Activated naive CD8-positive, alpha-beta T cell treated with anti-CD3 and anti-CD28 coated beads, Interleukin-2, amount 50 U/mL, for 24 hours (primary cell): ENCODE measurements at regions not wholly inside any gene's neighbourhood (a gene's known extent, or its start where the extent isn't known, plus 50 kb on each side); places are given as distances from the start of the nearest gene placed in this dataset.

Source experiments
- ATAC-seq: fragments of 150-1000 bp; cut with Tn5 transposase; one replicate; pipeline ENCODE4 v1.10.0; 2021
- DNase-seq: peaks from one replicate; pipeline ENCODE4 v3.0.0; 2021
- H3K27ac Mint-ChIP-seq: one replicate; pipeline ENCODE4 v1.8.0; 2021; ENCODE audit warnings: mild to moderate bottlenecking, mixed read lengths
- H3K27me3 Mint-ChIP-seq: one replicate; pipeline ENCODE4 v1.8.0; 2021; ENCODE audit warnings: mixed read lengths
- H3K36me3 Mint-ChIP-seq: one replicate; pipeline ENCODE4 v1.8.0; 2021; ENCODE audit warnings: low read depth, mixed read lengths
- H3K4me1 Mint-ChIP-seq: one replicate; pipeline ENCODE4 v1.8.0; 2021; ENCODE audit warnings: mixed read lengths
- H3K4me3 Mint-ChIP-seq: one replicate; pipeline ENCODE4 v1.8.0; 2021; ENCODE audit warnings: mild to moderate bottlenecking, moderate library complexity, mixed read lengths
- H3K9me3 Mint-ChIP-seq: one replicate; pipeline ENCODE4 v1.8.0; 2021; ENCODE audit warnings: mixed read lengths

DNA sequence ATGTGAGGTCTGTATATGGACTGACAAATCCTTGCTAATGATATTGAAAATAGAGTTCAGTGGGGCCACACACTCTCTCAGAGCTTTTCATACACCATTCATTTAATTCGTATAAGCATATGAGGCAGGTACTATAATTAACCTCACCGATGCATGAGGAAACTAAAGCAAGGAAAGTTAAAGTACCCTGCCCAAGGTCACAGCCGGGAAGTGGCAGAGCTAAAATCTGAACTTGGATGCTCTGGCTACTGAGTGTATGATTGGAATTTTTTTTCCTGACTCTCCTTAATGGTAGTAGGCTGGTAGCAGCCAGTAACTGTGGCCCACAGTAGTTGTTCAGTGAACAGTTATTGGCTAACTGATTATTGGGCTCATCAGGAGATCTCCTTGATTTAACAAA, 135.3 kb downstream of the NUDT12 start:
- ATAC-seq (no peak), DNase-seq (no peak)
- peaks cover 8% of the 10 kb centered on the region for H3K27me3 Mint-ChIP-seq
- H3K4me1 Mint-ChIP-seq: no peaks in the 10 kb centered on the region
- no peaks in the 10 kb centered on the region for H3K36me3 Mint-ChIP-seq
- no peak overlapping the region for H3K27ac Mint-ChIP-seq
- H3K4me3 Mint-ChIP-seq: no peak overlapping the region
- H3K9me3 Mint-ChIP-seq: no peaks in the 10 kb centered on the region

- no peaks in the 10 kb centered on the region for H3K9me3 Mint-ChIP-seq
- no peak for ATAC-seq
- H3K36me3 Mint-ChIP-seq: no peaks in the 10 kb centered on the region
- no peak overlapping the region for H3K27ac Mint-ChIP-seq
- H3K4me1 Mint-ChIP-seq: no peaks in the 10 kb centered on the region
- H3K4me3 Mint-ChIP-seq: no peak overlapping the region
- no peak for DNase-seq
- peaks cover 8% of the 10 kb centered on the region for H3K27me3 Mint-ChIP-seq
Measured at GRCh38 chr5:103425686-103426454, 136.7 kb downstream of the NUDT12 start.

- ATAC-seq: no peak
- H3K4me1 Mint-ChIP-seq: no peaks in the 10 kb centered on the region
Measured at GRCh38 chr5:103424453-103425205, 138.0 kb downstream of the NUDT12 start.

GRCh38 chr5:103424026-103424425, 138.6 kb downstream of the NUDT12 start:
- Mint-ChIP-seq H3K4me3 (no peak overlapping the region), H3K9me3 (no peaks in the 10 kb centered on the region)
- DNase-seq: no peak

More at GRCh38 chr5:103424453-103425205, 138.0 kb downstream of the NUDT12 start:
- Mint-ChIP-seq H3K4me3 (no peak overlapping the region), H3K27ac (no peak overlapping the region), H3K36me3 (no peaks in the 10 kb centered on the region), H3K9me3 (no peaks in the 10 kb centered on the region), H3K27me3 (peaks cover 13% of the 10 kb centered on the region)
- no peak for DNase-seq

GRCh38 chr5:103422756-103423155, 139.8 kb downstream of the NUDT12 start:
- Mint-ChIP-seq H3K4me1 (no peaks in the 10 kb centered on the region), H3K4me3 (no peak overlapping the region), H3K27ac (no peak overlapping the region), H3K36me3 (no peaks in the 10 kb centered on the region), H3K9me3 (no peaks in the 10 kb centered on the region), H3K27me3 (peaks cover 13% of the 10 kb centered on the region)
- DNase-seq (no peak), ATAC-seq (no peak)

More at GRCh38 chr5:103424026-103424425, 138.6 kb downstream of the NUDT12 start:
- H3K27ac Mint-ChIP-seq: no peak overlapping the region
- no peaks in the 10 kb centered on the region for H3K36me3 Mint-ChIP-seq
- H3K27me3 Mint-ChIP-seq: peaks cover 13% of the 10 kb centered on the region
- no peaks in the 10 kb centered on the region for H3K4me1 Mint-ChIP-seq
- ATAC-seq: no peak

- DNase-seq (no peak), ATAC-seq (no peak)
- H3K27me3 Mint-ChIP-seq: peaks cover 8% of the 10 kb centered on the region
- H3K4me1 Mint-ChIP-seq: no peaks in the 10 kb centered on the region
- no peak overlapping the region for H3K27ac Mint-ChIP-seq
- H3K9me3 Mint-ChIP-seq: no peaks in the 10 kb centered on the region
- no peaks in the 10 kb centered on the region for H3K36me3 Mint-ChIP-seq
- H3K4me3 Mint-ChIP-seq: no peak overlapping the region
Measured at GRCh38 chr5:103414604-103415003, 148.0 kb downstream of the NUDT12 start.

GRCh38 chr5:103411711-103412110, 150.9 kb downstream of the NUDT12 start:
- Mint-ChIP-seq H3K36me3 (no peaks in the 10 kb centered on the region), H3K27ac (no peak overlapping the region), H3K4me1 (no peaks in the 10 kb centered on the region), H3K27me3 (peaks cover 7% of the 10 kb centered on the region), H3K4me3 (no peak overlapping the region), H3K9me3 (no peaks in the 10 kb centered on the region)
- ATAC-seq: no peak
- no peak for DNase-seq

DNA sequence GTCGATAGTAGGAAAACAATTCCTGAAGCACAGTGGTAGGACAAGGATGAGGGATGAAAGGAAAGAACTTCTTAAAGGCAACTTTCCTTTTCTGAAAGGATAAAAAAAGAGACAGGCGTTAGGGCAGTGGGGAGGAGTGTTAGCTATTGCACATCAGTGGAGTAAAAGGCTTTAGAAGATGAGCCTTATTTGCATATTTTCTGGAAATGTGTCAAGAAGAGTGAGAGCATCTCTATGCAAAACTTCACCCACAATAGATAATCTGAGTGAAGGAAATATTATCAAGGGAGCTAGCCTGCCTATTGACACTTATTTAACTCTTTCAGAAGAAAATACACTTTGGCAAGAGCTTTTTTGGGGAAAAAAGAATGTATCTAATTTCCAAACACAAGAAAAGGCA, 151.6 kb downstream of the MACIR start:
- peaks cover 4% of the 10 kb centered on the region for H3K27me3 Mint-ChIP-seq
- DNase-seq (no peak), ATAC-seq (no peak)
- H3K4me1 Mint-ChIP-seq: no peaks in the 10 kb centered on the region
- H3K27ac Mint-ChIP-seq: no peak overlapping the region
- no peaks in the 10 kb centered on the region for H3K36me3 Mint-ChIP-seq
- no peak overlapping the region for H3K4me3 Mint-ChIP-seq
- no peaks in the 10 kb centered on the region for H3K9me3 Mint-ChIP-seq

DNA sequence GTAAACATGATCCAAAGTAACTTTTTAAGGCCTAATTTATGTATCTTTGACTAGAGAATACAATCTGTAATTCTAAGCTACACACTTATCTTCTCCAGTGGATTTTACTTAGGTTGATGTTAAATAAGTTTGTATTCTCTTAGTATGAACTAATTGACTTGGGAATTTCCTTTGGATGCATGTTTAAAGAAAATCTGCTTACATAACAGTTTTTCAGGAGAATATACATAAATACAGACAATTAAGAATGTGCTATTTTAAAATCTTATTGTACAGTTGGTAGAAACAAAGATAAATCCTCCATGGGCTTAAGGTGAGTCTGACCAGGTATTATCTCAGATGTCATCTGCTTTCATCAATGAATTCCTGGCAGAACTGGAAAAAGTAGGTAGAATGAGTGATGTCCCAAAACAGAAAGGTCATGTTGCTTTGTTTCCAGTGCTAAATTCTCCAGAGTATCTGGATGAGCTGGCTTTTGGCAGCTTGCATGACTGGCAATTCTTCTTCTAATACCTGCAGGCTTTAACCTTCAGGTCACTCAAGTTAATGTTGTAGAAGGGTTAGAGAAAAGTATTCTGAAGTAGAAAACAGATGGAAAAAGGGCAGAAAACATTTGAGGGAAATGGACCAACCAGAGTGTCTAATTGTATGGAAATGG, 150.6 kb downstream of the MACIR start:
- Mint-ChIP-seq H3K4me3 (no peak overlapping the region), H3K36me3 (no peaks in the 10 kb centered on the region), H3K27me3 (peaks cover 4% of the 10 kb centered on the region), H3K4me1 (no peaks in the 10 kb centered on the region), H3K9me3 (no peaks in the 10 kb centered on the region), H3K27ac (no peak overlapping the region)
- ATAC-seq (no peak), DNase-seq (no peak)

DNA sequence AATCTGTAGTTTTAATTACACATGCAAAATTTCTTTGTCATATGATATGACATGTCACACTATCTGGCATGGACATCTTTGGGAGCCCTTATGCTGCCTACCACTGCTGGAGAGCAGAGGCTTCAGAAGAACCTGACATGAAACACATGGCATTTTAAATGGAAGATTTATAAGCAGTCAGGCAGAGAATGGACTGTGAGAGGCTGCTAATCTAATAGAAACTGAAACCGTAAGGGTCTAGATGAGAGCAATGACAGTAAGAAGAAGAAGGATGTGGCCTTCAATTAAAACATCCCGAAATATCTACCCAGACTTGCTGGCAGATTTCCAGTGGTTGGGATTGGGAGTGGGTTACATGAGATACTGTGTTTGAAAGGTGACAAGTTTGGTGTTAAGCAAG, 149.8 kb downstream of the MACIR start:
- Mint-ChIP-seq H3K4me3 (no peak overlapping the region), H3K9me3 (no peaks in the 10 kb centered on the region), H3K27me3 (peaks cover 4% of the 10 kb centered on the region), H3K36me3 (no peaks in the 10 kb centered on the region), H3K4me1 (no peaks in the 10 kb centered on the region), H3K27ac (no peak overlapping the region)
- DNase-seq (no peak), ATAC-seq (no peak)

DNA sequence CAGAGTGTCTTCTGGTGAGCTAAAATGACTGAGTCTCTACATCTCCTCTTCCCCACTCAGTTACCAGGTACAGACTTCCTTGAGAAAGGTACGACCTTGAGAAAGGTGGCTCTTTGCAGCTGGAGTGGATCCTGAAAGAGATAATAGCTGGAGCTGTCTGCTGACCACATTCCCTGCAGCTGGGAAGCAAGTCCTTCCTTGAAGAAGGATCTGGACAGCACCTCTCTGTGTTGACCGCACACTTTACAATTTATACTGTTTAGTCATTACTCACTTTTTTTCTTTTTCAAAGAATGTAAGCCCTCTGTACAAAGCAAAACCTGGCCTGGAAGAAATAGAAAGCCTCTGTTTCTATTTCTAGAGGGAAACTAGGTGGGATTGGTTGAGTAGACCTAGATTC, 148.8 kb downstream of the MACIR start:
- Mint-ChIP-seq H3K9me3 (no peaks in the 10 kb centered on the region), H3K4me3 (no peak overlapping the region), H3K27ac (no peak overlapping the region), H3K27me3 (peaks cover 4% of the 10 kb centered on the region), H3K4me1 (no peaks in the 10 kb centered on the region), H3K36me3 (no peaks in the 10 kb centered on the region)
- ATAC-seq: no peak
- DNase-seq: no peak

DNA sequence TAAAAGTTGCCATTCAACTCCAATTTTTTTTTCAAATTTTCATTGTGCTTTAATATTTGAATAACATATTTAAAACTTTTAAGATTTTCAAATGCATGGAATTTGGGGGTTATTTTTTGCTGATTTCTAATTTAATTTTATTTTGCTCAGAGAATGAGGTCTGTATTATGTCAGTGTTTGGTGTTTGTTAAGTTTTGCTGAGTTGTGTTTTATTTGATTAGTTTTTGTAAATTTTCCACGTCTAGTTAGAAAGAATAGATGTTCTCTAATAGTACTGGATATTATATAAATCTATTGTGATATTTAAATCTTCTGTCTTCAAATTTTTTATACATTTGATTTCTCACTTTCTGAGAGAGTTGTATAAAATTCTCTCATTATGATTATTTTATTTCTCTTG, 145.9 kb downstream of the MACIR start:
- DNase-seq (no peak), ATAC-seq (no peak)
- H3K36me3 Mint-ChIP-seq: no peaks in the 10 kb centered on the region
- peaks cover 3% of the 10 kb centered on the region for H3K27me3 Mint-ChIP-seq
- no peaks in the 10 kb centered on the region for H3K4me1 Mint-ChIP-seq
- H3K9me3 Mint-ChIP-seq: no peaks in the 10 kb centered on the region
- no peak overlapping the region for H3K4me3 Mint-ChIP-seq
- H3K27ac Mint-ChIP-seq: no peak overlapping the region

DNA sequence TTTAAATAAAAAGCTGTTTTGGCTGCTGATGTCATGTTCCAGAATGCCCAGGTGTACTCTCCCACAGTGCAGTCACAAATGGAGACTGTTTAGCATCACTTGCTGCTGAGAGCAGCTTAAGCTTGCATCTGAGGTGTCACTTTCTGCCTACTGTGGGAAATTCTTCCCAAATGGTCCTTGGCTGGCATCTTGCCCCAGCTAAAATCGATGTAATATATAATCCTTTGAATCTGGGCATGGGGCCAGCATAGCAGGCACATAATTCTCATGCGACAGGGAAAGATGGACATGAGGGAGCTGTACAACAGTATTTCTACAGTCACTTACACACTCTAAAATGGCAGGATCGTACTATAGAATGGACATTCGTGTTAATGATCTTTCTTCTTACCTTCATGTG, 144.3 kb downstream of the MACIR start:
- no peak for ATAC-seq
- DNase-seq: no peak
- Mint-ChIP-seq H3K9me3 (no peaks in the 10 kb centered on the region), H3K4me1 (no peaks in the 10 kb centered on the region), H3K4me3 (no peak overlapping the region), H3K36me3 (no peaks in the 10 kb centered on the region), H3K27ac (no peak overlapping the region), H3K27me3 (no peaks in the 10 kb centered on the region)

- Mint-ChIP-seq H3K36me3 (no peaks in the 10 kb centered on the region), H3K9me3 (no peaks in the 10 kb centered on the region), H3K27ac (no peak overlapping the region), H3K4me3 (no peak overlapping the region), H3K4me1 (no peaks in the 10 kb centered on the region), H3K27me3 (no peaks in the 10 kb centered on the region)
- ATAC-seq (no peak), DNase-seq (no peak)
Measured at GRCh38 chr5:103397739-103398581, 139.4 kb downstream of the MACIR start.
